Activated CD4-positive, alpha-beta memory T cell treated with anti-CD3 and anti-CD28 coated beads for 36 hours (primary cell): ENCODE measurements at regions not wholly inside any gene's neighbourhood (a gene's known extent, or its start where the extent isn't known, plus 50 kb on each side); places are given as distances from the start of the nearest gene placed in this dataset.
"Not testable (repeated sequence)": the region's sequence is repeated elsewhere in the genome, so short reads cannot be mapped to it uniquely, and the experiment has no call there.

Experiments used
- CTCF ChIA-PET: fragments of 350-600 bp; sonication (Branson Sonifier 250); formaldehyde crosslinking; loops from one replicate; lab custom pipeline; 2021; ENCODE audit warnings: antibody characterized with exemption, inconsistent platforms; lab: Charles Lee
- POLR2A ChIA-PET: fragments of 350-600 bp; sonication (Branson Sonifier 250); formaldehyde crosslinking; loops from one replicate; lab custom pipeline; 2021; ENCODE audit warnings: antibody characterized with exemption; lab: Charles Lee
- DNase-seq: peaks from one replicate; pipeline ENCODE4 v3.0.0-alpha.2; 2020
- H3K27ac Mint-ChIP-seq: one replicate; pipeline ENCODE4 v1.8.0; 2021; ENCODE audit warnings: mixed read lengths
- H3K27me3 Mint-ChIP-seq: one replicate; pipeline ENCODE4 v1.8.0; 2021; ENCODE audit warnings: mixed read lengths
- H3K36me3 Mint-ChIP-seq: one replicate; pipeline ENCODE4 v1.8.0; 2021; ENCODE audit warnings: mixed read lengths
- H3K4me1 Mint-ChIP-seq: one replicate; pipeline ENCODE4 v1.8.0; 2021; ENCODE audit warnings: low read depth, mixed read lengths
- H3K4me3 Mint-ChIP-seq: one replicate; pipeline ENCODE4 v1.8.0; 2021; ENCODE audit warnings: mild to moderate bottlenecking, mixed read lengths
- H3K9me3 Mint-ChIP-seq: one replicate; pipeline ENCODE4 v1.8.0; 2021; ENCODE audit warnings: mixed read lengths
- intact Hi-C: fragments of 100-400 bp; cut with micrococcal nuclease; formaldehyde crosslinking; loops from one replicate; pipeline ENCODE4 v1.15.1; 2023

DNA sequence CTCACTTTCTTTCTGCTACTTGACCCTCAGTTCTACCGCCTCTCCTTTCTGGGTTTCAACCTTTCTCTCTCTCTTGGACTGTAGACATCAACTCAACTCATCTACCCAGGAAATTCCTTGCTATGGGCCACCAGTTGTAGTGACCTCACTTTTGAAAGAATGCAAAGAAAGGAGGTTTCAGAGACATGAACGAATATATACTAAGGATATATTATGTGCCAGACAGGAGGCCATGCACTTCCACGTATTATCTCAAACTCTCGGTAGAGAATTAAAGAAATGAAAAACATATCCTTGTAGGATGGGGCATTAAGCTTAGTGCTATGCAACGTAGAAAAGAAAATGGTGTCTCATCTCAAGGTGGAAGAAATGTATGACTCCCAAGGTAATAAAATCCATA lies 67.3 kb upstream of the NT5E start:
- Mint-ChIP-seq H3K4me1 (no peaks in the 10 kb centered on the region), H3K36me3 (no peaks in the 10 kb centered on the region), H3K4me3 (no peak overlapping the region), H3K27me3 (peaks cover 1% of the 10 kb centered on the region), H3K9me3 (peaks cover 5% of the 10 kb centered on the region), H3K27ac (no peak overlapping the region)
- DNase-seq = no peak
- intact Hi-C loops = no loop called here
- POLR2A ChIA-PET = no interaction called here
- CTCF ChIA-PET = no interaction called here

DNA sequence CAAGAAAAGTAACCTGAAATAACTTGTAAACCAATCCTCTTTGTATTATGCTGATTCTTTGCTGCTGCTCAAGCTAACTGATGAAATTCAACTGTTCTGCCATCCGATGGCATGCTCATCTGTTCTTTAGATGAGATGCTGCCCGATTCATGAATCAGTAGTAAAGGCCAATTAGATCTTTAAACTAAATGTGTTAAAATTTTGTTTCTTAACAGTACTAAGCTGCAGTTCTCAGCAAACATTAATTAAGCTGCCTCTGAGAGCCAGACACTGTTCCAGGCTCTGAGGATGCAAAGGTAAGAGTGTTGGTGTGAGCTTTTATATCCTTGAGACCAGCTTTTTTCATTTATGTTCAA lies 77.0 kb upstream of the NT5E start:
- ChIA-PET POLR2A (no interaction called here), CTCF (interaction anchor here (3.6 kb wide), 1 partner anchor 110 kb away, joined by 17 read pairs; no protein-coding TSS in a partner anchor)
- no peak for DNase-seq
- Mint-ChIP-seq H3K4me1 (no peaks in the 10 kb centered on the region), H3K27me3 (peaks cover 5% of the 10 kb centered on the region), H3K4me3 (no peak overlapping the region), H3K27ac (no peak overlapping the region), H3K9me3 (no peaks in the 10 kb centered on the region), H3K36me3 (no peaks in the 10 kb centered on the region)
- intact Hi-C loops = no loop called here

DNA sequence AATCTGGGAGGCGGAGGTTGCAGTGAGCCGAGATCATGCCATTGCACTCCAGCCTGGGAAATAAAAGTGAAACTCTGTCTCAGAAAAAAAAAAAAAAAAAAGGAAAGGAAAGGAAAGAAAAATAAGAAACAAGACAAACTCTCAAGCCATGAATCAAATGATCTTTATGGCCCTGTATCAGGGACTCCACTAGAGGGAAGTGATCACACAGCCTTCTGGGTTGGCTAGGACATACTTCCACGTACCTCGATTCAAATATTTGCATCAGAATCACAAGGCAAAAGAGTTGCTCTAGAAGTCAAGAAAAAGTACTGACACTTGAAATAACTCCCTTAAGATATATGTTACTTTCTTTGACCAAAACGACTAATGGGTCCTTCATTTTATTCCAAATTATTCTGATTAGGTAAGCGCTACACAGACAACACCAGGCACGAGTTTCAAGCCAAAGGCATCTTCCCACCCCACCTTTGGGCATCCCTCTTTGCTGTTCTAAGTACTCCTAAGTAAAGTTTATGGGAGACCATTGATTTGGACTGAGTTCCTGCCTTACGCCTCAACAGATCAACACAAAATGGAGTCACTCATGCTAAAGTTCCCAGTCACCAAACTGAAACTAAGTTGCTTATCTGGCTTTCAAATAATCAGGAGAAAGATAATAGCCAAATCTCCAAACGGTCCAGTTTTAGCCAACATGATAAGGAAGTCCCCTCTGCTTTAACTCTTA lies 77.5 kb upstream of the NT5E start:
- intact Hi-C loops = no loop called here
- no peaks in the 10 kb centered on the region for H3K9me3 Mint-ChIP-seq
- H3K27me3 Mint-ChIP-seq = peaks cover 6% of the 10 kb centered on the region
- ChIA-PET CTCF (interaction anchor here (0.6 to 3.6 kb wide), 2 partner anchors 111 to 164 kb away, joined by 3 to 17 read pairs; no protein-coding TSS in a partner anchor), POLR2A (no interaction called here)
- no peaks in the 10 kb centered on the region for H3K4me1 Mint-ChIP-seq
- DNase-seq = no peak
- H3K27ac Mint-ChIP-seq = no peak overlapping the region
- no peaks in the 10 kb centered on the region for H3K36me3 Mint-ChIP-seq
- H3K4me3 Mint-ChIP-seq = no peak overlapping the region

DNA sequence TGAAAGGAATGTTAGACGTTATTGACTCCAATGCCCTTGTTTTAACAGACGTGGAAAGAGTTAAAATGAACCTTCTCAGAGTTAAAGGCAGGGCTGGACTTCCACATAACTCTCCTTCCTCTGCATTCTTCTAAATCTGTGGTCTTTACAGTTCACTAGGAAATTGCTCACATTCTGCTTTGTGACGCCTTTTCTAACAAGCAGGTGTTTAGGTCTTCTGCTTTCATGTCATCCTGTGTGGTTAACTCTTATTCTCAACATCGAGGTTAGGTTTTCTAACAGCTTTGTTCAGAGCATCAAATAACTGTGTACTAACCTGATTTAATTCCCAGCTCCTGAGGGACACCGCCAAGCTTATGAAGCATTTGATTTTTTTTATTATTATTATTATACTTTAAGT lies 81.3 kb upstream of the NT5E start:
- Mint-ChIP-seq H3K36me3 (no peaks in the 10 kb centered on the region), H3K4me3 (no peak overlapping the region), H3K27me3 (peaks cover 7% of the 10 kb centered on the region), H3K4me1 (no peaks in the 10 kb centered on the region), H3K9me3 (no peaks in the 10 kb centered on the region), H3K27ac (no peak overlapping the region)
- ChIA-PET CTCF (no interaction called here), POLR2A (no interaction called here)
- intact Hi-C loops = no loop called here
- no peak for DNase-seq

DNA sequence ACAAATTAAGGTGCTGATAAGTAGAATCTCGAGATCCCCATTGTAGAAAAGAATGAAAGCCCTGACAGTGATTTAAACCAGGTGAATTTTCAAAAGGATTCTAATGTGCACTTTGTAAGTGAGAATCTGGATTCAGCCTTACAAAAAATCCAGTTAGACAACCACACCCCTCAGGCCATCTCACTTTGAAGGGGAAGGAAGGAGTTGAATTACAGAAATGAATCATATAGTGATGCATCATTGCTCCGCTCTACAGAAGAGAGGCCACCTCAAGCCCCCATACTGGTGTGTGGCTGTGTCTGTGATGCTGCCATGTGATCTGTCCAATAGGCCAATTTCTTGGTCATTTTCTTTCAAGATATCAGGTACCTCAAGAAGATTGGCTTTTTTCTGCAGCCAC lies 85.5 kb upstream of the NT5E start:
- H3K27me3 Mint-ChIP-seq = peaks cover 6% of the 10 kb centered on the region
- H3K27ac Mint-ChIP-seq = no peak overlapping the region
- ChIA-PET POLR2A (no interaction called here), CTCF (no interaction called here)
- no peak overlapping the region for H3K4me3 Mint-ChIP-seq
- intact Hi-C loops = loop anchor here (1.0 to 5.0 kb wide), 2 partner anchors 101 to 228 kb away; partner anchors contain the start of gene SNX14
- no peaks in the 10 kb centered on the region for H3K9me3 Mint-ChIP-seq
- H3K4me1 Mint-ChIP-seq = peaks cover 5% of the 10 kb centered on the region
- no peaks in the 10 kb centered on the region for H3K36me3 Mint-ChIP-seq
- peak; percentile 13 for DNase-seq

DNA sequence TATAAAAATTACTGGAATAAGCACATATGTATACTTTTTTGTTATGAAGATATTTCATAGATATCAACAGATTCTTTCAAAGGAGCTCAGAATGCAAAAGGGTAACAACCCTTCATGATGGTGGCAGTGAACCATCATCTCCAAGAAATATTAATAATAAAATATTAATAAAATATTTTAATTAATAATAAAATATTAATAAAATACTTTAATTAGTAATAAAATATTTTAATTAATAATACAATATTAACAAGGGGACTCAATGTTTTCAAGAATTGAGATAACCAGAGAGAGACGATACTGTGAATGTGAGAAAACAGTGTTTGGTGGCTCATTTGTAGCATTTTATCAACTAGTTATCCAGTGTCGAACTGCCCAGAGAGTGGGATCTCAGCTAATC lies 86.0 kb upstream of the NT5E start:
- Mint-ChIP-seq H3K4me3 (no peak overlapping the region), H3K9me3 (no peaks in the 10 kb centered on the region), H3K36me3 (no peaks in the 10 kb centered on the region), H3K4me1 (peaks cover 5% of the 10 kb centered on the region), H3K27me3 (peaks cover 8% of the 10 kb centered on the region), H3K27ac (no peak overlapping the region)
- intact Hi-C loops = loop anchor here (1.0 to 5.0 kb wide), 2 partner anchors 101 to 228 kb away; partner anchors contain the start of gene SNX14
- DNase-seq = no peak
- POLR2A ChIA-PET = no interaction called here
- CTCF ChIA-PET = no interaction called here

DNA sequence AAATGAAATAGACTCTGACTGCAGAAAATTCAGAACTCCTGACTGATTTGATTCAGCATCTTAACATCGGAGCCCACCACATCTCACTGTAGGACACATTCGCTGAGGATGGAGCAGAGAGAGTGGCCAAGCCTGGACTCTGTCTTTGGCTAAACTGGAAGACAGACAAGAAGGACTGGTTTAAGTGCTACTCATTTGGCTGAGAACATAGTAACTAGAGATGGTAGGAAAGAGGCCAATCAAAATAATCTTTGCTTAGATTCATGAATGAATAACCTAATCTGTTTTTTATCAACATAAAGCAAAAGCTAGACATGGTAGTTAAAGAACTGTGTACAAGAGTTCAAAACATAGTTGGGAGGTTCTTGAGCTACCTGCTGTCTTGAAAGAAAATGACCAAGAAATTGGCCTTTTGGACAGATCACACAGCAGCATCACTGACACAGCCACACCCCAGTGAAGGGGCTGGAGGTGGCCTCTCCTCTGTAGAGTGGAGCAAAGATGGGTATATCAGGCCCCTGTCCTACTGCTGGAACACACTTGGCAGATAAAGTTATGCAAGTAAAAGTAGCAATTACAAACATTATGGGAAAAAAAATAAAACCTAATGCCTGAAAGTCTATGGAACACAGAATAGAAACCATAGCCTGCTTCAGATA lies 87.1 kb upstream of the NT5E start:
- Mint-ChIP-seq H3K4me3 (no peak overlapping the region), H3K27me3 (peaks cover 6% of the 10 kb centered on the region), H3K36me3 (no peaks in the 10 kb centered on the region), H3K27ac (no peak overlapping the region), H3K4me1 (peaks cover 5% of the 10 kb centered on the region), H3K9me3 (no peaks in the 10 kb centered on the region)
- ChIA-PET CTCF (interaction anchor here (1.4 to 6.1 kb wide), 3 partner anchors 11 to 120 kb away, joined by 4 to 77 read pairs (median 5); no protein-coding TSS in a partner anchor), POLR2A (no interaction called here)
- intact Hi-C loops = loop anchor here (5.0 kb wide), 1 partner anchor 230 kb away; the partner anchor contains the start of gene SNX14
- DNase-seq = no peak

DNA sequence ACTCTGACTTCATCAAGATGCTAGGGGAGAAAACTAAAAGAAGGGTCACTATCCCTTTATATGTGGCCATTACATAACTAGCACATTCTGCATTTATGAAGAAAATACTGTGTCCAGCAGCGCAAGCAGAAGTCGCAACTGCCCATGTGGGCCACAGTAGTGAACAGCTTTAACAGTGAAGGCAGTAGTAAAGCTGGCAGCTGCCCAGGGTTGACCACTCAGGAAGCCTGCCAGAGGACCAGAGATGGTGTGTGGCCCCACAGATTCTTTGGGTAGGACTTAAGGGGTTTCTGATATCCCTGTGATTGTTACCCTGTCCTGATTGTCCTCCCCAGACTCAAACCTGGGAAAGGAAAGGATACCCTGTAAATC lies 88.3 kb upstream of the NT5E start:
- peaks cover 2% of the 10 kb centered on the region for H3K27me3 Mint-ChIP-seq
- ChIA-PET POLR2A (interaction anchor here (0.9 kb wide), 2 partner anchors 88 to 103 kb away, joined by 3 to 4 read pairs; partner anchors contain the start of gene NT5E), CTCF (interaction anchor here (1.4 to 6.1 kb wide), 4 partner anchors 9 to 175 kb away, joined by 4 to 77 read pairs (median 8); no protein-coding TSS in a partner anchor)
- H3K36me3 Mint-ChIP-seq = no peaks in the 10 kb centered on the region
- no peaks in the 10 kb centered on the region for H3K9me3 Mint-ChIP-seq
- H3K4me1 Mint-ChIP-seq = peaks cover 5% of the 10 kb centered on the region
- no peak overlapping the region for H3K27ac Mint-ChIP-seq
- intact Hi-C loops = loop anchor here (2.0 to 5.0 kb wide), 2 partner anchors 103 to 231 kb away; partner anchors contain the start of gene SNX14
- H3K4me3 Mint-ChIP-seq = no peak overlapping the region
- DNase-seq = no peak

DNA sequence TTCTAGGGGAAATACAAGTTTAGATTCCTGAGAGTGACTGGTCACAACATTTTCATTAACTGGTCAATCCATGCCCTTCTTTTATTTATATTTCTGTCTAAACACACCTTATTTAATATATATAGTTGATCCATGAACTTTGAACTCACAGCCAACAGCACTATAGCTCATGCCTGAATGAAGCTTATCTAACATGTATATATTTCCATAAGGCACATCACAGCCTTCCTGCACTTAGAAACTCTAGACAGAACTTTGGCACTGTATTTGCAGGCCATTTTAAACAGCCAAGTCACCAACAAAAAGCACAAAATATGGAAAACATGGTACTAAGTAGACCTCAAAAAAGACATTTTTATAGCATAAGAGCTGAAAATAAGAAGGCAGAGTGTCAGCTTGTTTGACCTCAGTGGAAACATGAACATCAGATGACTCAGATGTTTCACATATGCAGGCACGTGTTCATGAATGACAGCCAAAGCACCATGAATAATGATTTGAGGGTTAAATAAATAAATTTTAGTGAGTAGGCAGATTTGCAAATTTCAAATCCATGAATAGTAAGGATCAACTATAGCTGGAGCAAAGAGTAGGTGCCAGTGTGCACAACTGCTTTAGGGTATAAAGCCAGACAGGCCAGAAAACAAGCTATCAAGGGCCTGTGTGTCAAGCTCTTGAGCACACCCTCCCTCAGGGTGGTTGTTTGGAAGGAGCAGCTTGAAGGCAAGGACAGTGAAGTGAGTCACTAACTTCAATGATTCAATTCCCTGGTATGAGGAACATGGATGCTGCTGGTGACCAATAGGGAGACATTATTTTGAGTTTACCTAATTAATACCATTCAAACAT lies 88.9 kb upstream of the NT5E start:
- Mint-ChIP-seq H3K4me1 (peaks cover 5% of the 10 kb centered on the region), H3K27ac (no peak overlapping the region), H3K4me3 (no peak overlapping the region), H3K36me3 (no peaks in the 10 kb centered on the region), H3K9me3 (no peaks in the 10 kb centered on the region), H3K27me3 (peaks cover 4% of the 10 kb centered on the region)
- CTCF ChIA-PET = interaction anchor here (1.5 to 6.1 kb wide), 3 partner anchors 8 to 175 kb away, joined by 5 to 77 read pairs (median 11); no protein-coding TSS in a partner anchor
- no peak for DNase-seq
- intact Hi-C loops = loop anchor here (2.0 to 5.0 kb wide), 2 partner anchors 104 to 231 kb away; partner anchors contain the start of gene SNX14
- POLR2A ChIA-PET = interaction anchor here (0.9 kb wide), 2 partner anchors 89 to 103 kb away, joined by 3 to 4 read pairs; partner anchors contain the start of gene NT5E

DNA sequence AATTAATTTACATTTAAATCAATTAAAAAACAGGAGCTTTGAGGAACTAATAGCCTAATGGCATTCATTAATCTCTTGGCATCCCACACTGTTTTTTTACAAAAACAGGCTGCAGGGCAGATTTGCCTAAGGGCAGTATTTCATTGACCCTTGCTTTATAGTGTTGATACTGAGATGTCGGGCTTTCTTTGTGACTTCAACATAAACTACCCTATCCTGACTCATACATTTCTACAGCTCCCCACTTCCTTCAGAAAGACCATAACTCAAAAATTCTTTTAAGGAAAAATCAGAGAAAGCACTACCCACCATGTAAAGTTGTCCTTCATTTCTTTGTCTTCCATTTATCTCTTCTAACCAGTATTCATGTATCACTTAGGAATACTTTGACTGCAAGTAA lies 92.2 kb upstream of the NT5E start:
- H3K27ac Mint-ChIP-seq = no peak overlapping the region
- H3K27me3 Mint-ChIP-seq = peaks cover 4% of the 10 kb centered on the region
- CTCF ChIA-PET = interaction anchor here (1.3 to 6.1 kb wide), 3 partner anchors 122 to 179 kb away, joined by 4 to 77 read pairs (median 6); no protein-coding TSS in a partner anchor
- peaks cover 5% of the 10 kb centered on the region for H3K4me1 Mint-ChIP-seq
- DNase-seq = no peak
- intact Hi-C loops = no loop called here
- H3K9me3 Mint-ChIP-seq = no peaks in the 10 kb centered on the region
- POLR2A ChIA-PET = no interaction called here
- H3K4me3 Mint-ChIP-seq = no peak overlapping the region
- H3K36me3 Mint-ChIP-seq = no peaks in the 10 kb centered on the region

DNA sequence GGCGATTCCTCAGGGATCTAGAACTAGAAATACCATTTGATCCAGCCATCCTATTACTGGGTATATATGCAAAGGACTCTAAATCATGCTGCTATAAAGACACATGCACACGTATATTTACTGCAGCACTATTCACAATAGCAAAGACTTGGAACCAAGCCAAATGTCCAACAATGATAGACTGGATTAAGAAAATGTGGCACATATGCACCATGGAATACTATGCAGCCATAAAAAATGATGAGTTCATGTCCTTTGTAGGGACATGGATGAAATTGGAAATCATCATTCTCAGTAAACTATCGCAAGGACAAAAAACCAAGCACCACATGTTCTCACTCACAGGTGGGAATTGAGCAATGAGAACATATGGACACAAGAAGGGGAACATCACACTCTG lies 93.1 kb upstream of the NT5E start:
- H3K36me3 Mint-ChIP-seq, H3K27me3 Mint-ChIP-seq, H3K9me3 Mint-ChIP-seq, DNase-seq, intact Hi-C loops, H3K4me3 Mint-ChIP-seq, POLR2A ChIA-PET, H3K4me1 Mint-ChIP-seq, H3K27ac Mint-ChIP-seq: not testable (repeated sequence)
- CTCF ChIA-PET = interaction anchor here (6.1 kb wide), 1 partner anchor 126 kb away, joined by 77 read pairs; no protein-coding TSS in a partner anchor
